Astrocyte (in vitro differentiated cells and primary cell): ENCODE measurements at regions not wholly inside any gene's neighbourhood (a gene's known extent, or its start where the extent isn't known, plus 50 kb on each side); places are given as distances from the start of the nearest gene placed in this dataset.

Source experiments
- EZH2 ChIP-seq: IDR thresholded peaks from 2 replicates; pipeline ENCODE4 v1.6.1; 2012; ENCODE audit warnings: mild to moderate bottlenecking, low read length, inconsistent platforms; ENCODE audit not compliant: insufficient read depth
- TF ChIP-seq, protein P1 (sequence below): IDR thresholded peaks from 2 replicates; pipeline ENCODE4 v1.5.1; 2011; ENCODE audit warnings: low read depth, mild to moderate bottlenecking, inconsistent platforms, low read length, moderate library complexity; ENCODE audit not compliant: insufficient read depth

DNA sequence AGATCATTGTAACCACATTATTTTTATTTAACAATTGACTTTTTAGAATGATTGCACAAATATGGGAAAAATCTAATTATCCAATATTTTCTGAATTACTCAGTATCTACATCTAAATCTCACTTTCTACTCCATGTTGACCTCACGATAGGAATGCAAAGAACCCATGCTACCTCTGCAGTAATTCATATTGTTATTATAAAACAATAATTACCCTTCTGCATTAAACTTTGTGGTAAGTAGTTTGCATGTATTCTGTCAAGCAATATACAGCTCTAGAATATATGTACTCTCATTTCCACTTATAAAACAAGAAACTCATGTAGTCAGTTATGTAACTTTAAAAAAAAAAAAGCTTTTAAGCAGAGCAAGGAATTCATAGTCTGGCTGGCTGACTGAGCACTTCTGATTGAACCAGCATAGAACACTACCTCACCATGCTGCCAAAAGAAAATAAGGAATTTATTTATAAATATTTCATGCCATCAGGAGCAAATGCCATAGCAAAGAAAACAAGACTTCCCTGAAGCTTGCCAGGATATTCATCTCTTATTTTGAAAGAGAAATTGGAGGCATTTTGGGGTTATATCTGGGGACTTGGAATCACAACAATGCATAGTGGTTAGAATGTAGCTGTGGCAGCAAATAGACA lies 895.7 kb downstream of the XPNPEP1 start:
- TF ChIP-seq, protein P1, sequence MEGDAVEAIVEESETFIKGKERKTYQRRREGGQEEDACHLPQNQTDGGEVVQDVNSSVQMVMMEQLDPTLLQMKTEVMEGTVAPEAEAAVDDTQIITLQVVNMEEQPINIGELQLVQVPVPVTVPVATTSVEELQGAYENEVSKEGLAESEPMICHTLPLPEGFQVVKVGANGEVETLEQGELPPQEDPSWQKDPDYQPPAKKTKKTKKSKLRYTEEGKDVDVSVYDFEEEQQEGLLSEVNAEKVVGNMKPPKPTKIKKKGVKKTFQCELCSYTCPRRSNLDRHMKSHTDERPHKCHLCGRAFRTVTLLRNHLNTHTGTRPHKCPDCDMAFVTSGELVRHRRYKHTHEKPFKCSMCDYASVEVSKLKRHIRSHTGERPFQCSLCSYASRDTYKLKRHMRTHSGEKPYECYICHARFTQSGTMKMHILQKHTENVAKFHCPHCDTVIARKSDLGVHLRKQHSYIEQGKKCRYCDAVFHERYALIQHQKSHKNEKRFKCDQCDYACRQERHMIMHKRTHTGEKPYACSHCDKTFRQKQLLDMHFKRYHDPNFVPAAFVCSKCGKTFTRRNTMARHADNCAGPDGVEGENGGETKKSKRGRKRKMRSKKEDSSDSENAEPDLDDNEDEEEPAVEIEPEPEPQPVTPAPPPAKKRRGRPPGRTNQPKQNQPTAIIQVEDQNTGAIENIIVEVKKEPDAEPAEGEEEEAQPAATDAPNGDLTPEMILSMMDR, result no peak
- no peak for TF ChIP-seq EZH2
